Activated CD4-positive, alpha-beta memory T cell treated with anti-CD3 and anti-CD28 coated beads for 36 hours (primary cell): ENCODE measurements at regions not wholly inside any gene's neighbourhood (a gene's known extent, or its start where the extent isn't known, plus 50 kb on each side); places are given as distances from the start of the nearest gene placed in this dataset.

ENCODE experiments used
- CTCF ChIA-PET: fragments of 350-600 bp; sonication (Branson Sonifier 250); formaldehyde crosslinking; loops from one replicate; lab custom pipeline; 2021; ENCODE audit warnings: antibody characterized with exemption, inconsistent platforms; lab: Charles Lee
- POLR2A ChIA-PET: fragments of 350-600 bp; sonication (Branson Sonifier 250); formaldehyde crosslinking; loops from one replicate; lab custom pipeline; 2021; ENCODE audit warnings: antibody characterized with exemption; lab: Charles Lee
- DNase-seq: peaks from one replicate; pipeline ENCODE4 v3.0.0-alpha.2; 2020
- H3K27ac Mint-ChIP-seq: one replicate; pipeline ENCODE4 v1.8.0; 2021; ENCODE audit warnings: mixed read lengths
- H3K27me3 Mint-ChIP-seq: one replicate; pipeline ENCODE4 v1.8.0; 2021; ENCODE audit warnings: mixed read lengths
- H3K36me3 Mint-ChIP-seq: one replicate; pipeline ENCODE4 v1.8.0; 2021; ENCODE audit warnings: mixed read lengths
- H3K4me1 Mint-ChIP-seq: one replicate; pipeline ENCODE4 v1.8.0; 2021; ENCODE audit warnings: low read depth, mixed read lengths
- H3K4me3 Mint-ChIP-seq: one replicate; pipeline ENCODE4 v1.8.0; 2021; ENCODE audit warnings: mild to moderate bottlenecking, mixed read lengths
- H3K9me3 Mint-ChIP-seq: one replicate; pipeline ENCODE4 v1.8.0; 2021; ENCODE audit warnings: mixed read lengths
- intact Hi-C: fragments of 100-400 bp; cut with micrococcal nuclease; formaldehyde crosslinking; loops from one replicate; pipeline ENCODE4 v1.15.1; 2023

GRCh38 chr11:86155200-86155844 lies 86.4 kb upstream of the PICALM start:
- Mint-ChIP-seq H3K27ac (no peak overlapping the region), H3K27me3 (no peaks in the 10 kb centered on the region), H3K36me3 (no peaks in the 10 kb centered on the region), H3K9me3 (no peaks in the 10 kb centered on the region), H3K4me3 (no peak overlapping the region), H3K4me1 (peaks cover 18% of the 10 kb centered on the region)
- intact Hi-C loops = no loop called here
- no peak for DNase-seq
- CTCF ChIA-PET = no interaction called here
- POLR2A ChIA-PET = no interaction called here

- Mint-ChIP-seq H3K4me3 (no peak overlapping the region), H3K27me3 (no peaks in the 10 kb centered on the region), H3K4me1 (peaks cover 15% of the 10 kb centered on the region), H3K27ac (no peak overlapping the region), H3K9me3 (no peaks in the 10 kb centered on the region), H3K36me3 (no peaks in the 10 kb centered on the region)
- ChIA-PET POLR2A (no interaction called here), CTCF (no interaction called here)
- no peak for DNase-seq
- intact Hi-C loops = no loop called here
Observed at GRCh38 chr11:86153439-86153838, 84.6 kb upstream of the PICALM start.

GRCh38 chr11:86152901-86153300 lies 84.0 kb upstream of the PICALM start:
- Mint-ChIP-seq H3K27ac (no peak overlapping the region), H3K9me3 (no peaks in the 10 kb centered on the region), H3K4me3 (no peak overlapping the region), H3K36me3 (no peaks in the 10 kb centered on the region), H3K27me3 (no peaks in the 10 kb centered on the region), H3K4me1 (peaks cover 14% of the 10 kb centered on the region)
- no peak for DNase-seq
- ChIA-PET POLR2A (no interaction called here), CTCF (no interaction called here)
- intact Hi-C loops = no loop called here

- no peaks in the 10 kb centered on the region for H3K27me3 Mint-ChIP-seq
Observed at GRCh38 chr11:86152006-86152862, 83.3 kb upstream of the PICALM start.

GRCh38 chr11:86151174-86152005 lies 82.5 kb upstream of the PICALM start:
- Mint-ChIP-seq H3K27me3 (no peaks in the 10 kb centered on the region), H3K4me3 (no peak overlapping the region), H3K4me1 (peaks cover 14% of the 10 kb centered on the region), H3K27ac (no peak overlapping the region), H3K9me3 (no peaks in the 10 kb centered on the region), H3K36me3 (no peaks in the 10 kb centered on the region)
- CTCF ChIA-PET = interaction anchor here (1.2 kb wide), 1 partner anchor 42 kb away, joined by 3 read pairs; no protein-coding TSS in a partner anchor
- POLR2A ChIA-PET = interaction anchor here (0.6 kb wide), 1 partner anchor 76 kb away, joined by 3 read pairs; no protein-coding TSS in a partner anchor
- no peak for DNase-seq
- intact Hi-C loops = no loop called here

More at GRCh38 chr11:86152006-86152862, 83.3 kb upstream of the PICALM start:
- Mint-ChIP-seq H3K4me1 (peaks cover 14% of the 10 kb centered on the region), H3K9me3 (no peaks in the 10 kb centered on the region), H3K27ac (no peak overlapping the region), H3K36me3 (no peaks in the 10 kb centered on the region), H3K4me3 (no peak overlapping the region)
- no peak for DNase-seq
- CTCF ChIA-PET = interaction anchor here (1.2 kb wide), 1 partner anchor 41 kb away, joined by 3 read pairs; no protein-coding TSS in a partner anchor
- POLR2A ChIA-PET = no interaction called here
- intact Hi-C loops = no loop called here

- Mint-ChIP-seq H3K36me3 (no peaks in the 10 kb centered on the region), H3K9me3 (no peaks in the 10 kb centered on the region), H3K27me3 (no peaks in the 10 kb centered on the region), H3K4me3 (no peak overlapping the region), H3K27ac (no peak overlapping the region), H3K4me1 (peaks cover 14% of the 10 kb centered on the region)
- POLR2A ChIA-PET = interaction anchor here (0.6 kb wide), 1 partner anchor 75 kb away, joined by 3 read pairs; no protein-coding TSS in a partner anchor
- CTCF ChIA-PET = no interaction called here
- intact Hi-C loops = no loop called here
- DNase-seq = no peak
Observed at GRCh38 chr11:86150847-86151173, 81.9 kb upstream of the PICALM start.

GRCh38 chr11:86149792-86150191 lies 80.9 kb upstream of the PICALM start:
- intact Hi-C loops = no loop called here
- DNase-seq = no peak
- Mint-ChIP-seq H3K36me3 (no peaks in the 10 kb centered on the region), H3K27me3 (no peaks in the 10 kb centered on the region), H3K27ac (no peak overlapping the region), H3K4me3 (no peak overlapping the region), H3K4me1 (peaks cover 17% of the 10 kb centered on the region), H3K9me3 (no peaks in the 10 kb centered on the region)
- CTCF ChIA-PET = no interaction called here
- POLR2A ChIA-PET = no interaction called here

- intact Hi-C loops = no loop called here
- Mint-ChIP-seq H3K36me3 (no peaks in the 10 kb centered on the region), H3K27ac (no peak overlapping the region), H3K27me3 (no peaks in the 10 kb centered on the region), H3K4me1 (peaks cover 27% of the 10 kb centered on the region), H3K4me3 (no peak overlapping the region), H3K9me3 (no peaks in the 10 kb centered on the region)
- no peak for DNase-seq
- POLR2A ChIA-PET = no interaction called here
- CTCF ChIA-PET = no interaction called here
Observed at GRCh38 chr11:86148345-86148747, 79.5 kb upstream of the PICALM start.

GRCh38 chr11:86147004-86147403 lies 78.1 kb upstream of the PICALM start:
- intact Hi-C loops = no loop called here
- no peak for DNase-seq

GRCh38 chr11:86145439-86146156 lies 76.7 kb upstream of the PICALM start:
- Mint-ChIP-seq H3K27ac (no peak overlapping the region), H3K4me3 (no peak overlapping the region), H3K9me3 (no peaks in the 10 kb centered on the region), H3K36me3 (no peaks in the 10 kb centered on the region), H3K27me3 (no peaks in the 10 kb centered on the region), H3K4me1 (peaks cover 36% of the 10 kb centered on the region)
- intact Hi-C loops = no loop called here
- POLR2A ChIA-PET = no interaction called here
- DNase-seq = no peak
- CTCF ChIA-PET = interaction anchor here (1.5 kb wide), 1 partner anchor 48 kb away, joined by 3 read pairs; no protein-coding TSS in a partner anchor

More at GRCh38 chr11:86147004-86147403, 78.1 kb upstream of the PICALM start:
- no peaks in the 10 kb centered on the region for H3K36me3 Mint-ChIP-seq
- ChIA-PET POLR2A (no interaction called here), CTCF (no interaction called here)
- H3K27me3 Mint-ChIP-seq = no peaks in the 10 kb centered on the region
- no peak overlapping the region for H3K27ac Mint-ChIP-seq
- no peak overlapping the region for H3K4me3 Mint-ChIP-seq
- H3K4me1 Mint-ChIP-seq = peaks cover 35% of the 10 kb centered on the region
- no peaks in the 10 kb centered on the region for H3K9me3 Mint-ChIP-seq

GRCh38 chr11:86144846-86145245 lies 76.0 kb upstream of the PICALM start:
- intact Hi-C loops = no loop called here

More at GRCh38 chr11:86144846-86145245, 76.0 kb upstream of the PICALM start:
- H3K4me1 Mint-ChIP-seq = peaks cover 42% of the 10 kb centered on the region
- H3K9me3 Mint-ChIP-seq = no peaks in the 10 kb centered on the region
- H3K27me3 Mint-ChIP-seq = no peaks in the 10 kb centered on the region
- H3K27ac Mint-ChIP-seq = no peak overlapping the region
- POLR2A ChIA-PET = no interaction called here
- no peak overlapping the region for H3K4me3 Mint-ChIP-seq
- no peaks in the 10 kb centered on the region for H3K36me3 Mint-ChIP-seq
- CTCF ChIA-PET = interaction anchor here (1.5 kb wide), 1 partner anchor 49 kb away, joined by 3 read pairs; no protein-coding TSS in a partner anchor
- no peak for DNase-seq
